ENCODE measurements at regions not wholly inside any gene's neighbourhood (a gene's known extent, or its start where the extent isn't known, plus 50 kb on each side); places are given as distances from the start of the nearest gene placed in this dataset.

DNA sequence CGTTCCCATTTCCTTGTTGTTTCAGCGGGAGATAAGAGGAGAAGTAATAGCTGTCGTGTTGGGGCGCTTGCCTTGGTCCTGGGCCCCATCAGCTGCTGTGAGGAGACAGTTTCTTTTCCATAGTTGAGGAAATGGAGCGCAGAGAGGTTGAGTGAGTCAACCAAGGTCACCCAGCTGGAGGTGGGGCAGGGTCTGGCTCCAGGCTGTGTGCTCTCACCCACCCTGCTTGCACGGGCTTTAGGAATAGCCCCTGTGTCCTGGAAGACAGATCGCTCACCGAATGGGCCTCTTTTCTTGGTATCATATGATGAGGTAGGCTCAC is 165.7 kb upstream of the RTL1 start:
- H4K20me1 ChIP-seq (ENCODE audit: insufficient read depth, low read length) = no peaks in the 10 kb centered on the region
- no peak overlapping the region for H3K9ac ChIP-seq (ENCODE audit: low read depth, low read length)
- no peaks in the 10 kb centered on the region for H3K9me3 ChIP-seq (ENCODE audit: insufficient read depth, low read length, severe bottlenecking)
- no peak overlapping the region for H2AFZ ChIP-seq (ENCODE audit: low read depth, low read length)
- no peak overlapping the region for H3K27ac ChIP-seq (ENCODE audit: low read length)
- no peaks in the 10 kb centered on the region for H3K27me3 ChIP-seq (ENCODE audit: insufficient read depth, low read length, poor library complexity)
- ATAC-seq (ENCODE audit: insufficient read depth, low read depth) = no peak
- no peak for TF ChIP-seq EZH2 (IDR thresholded peaks at IDR 0.05; ENCODE audit: borderline replicate concordance, low read depth, low read length, severe bottlenecking)
- TF ChIP-seq, protein P1, sequence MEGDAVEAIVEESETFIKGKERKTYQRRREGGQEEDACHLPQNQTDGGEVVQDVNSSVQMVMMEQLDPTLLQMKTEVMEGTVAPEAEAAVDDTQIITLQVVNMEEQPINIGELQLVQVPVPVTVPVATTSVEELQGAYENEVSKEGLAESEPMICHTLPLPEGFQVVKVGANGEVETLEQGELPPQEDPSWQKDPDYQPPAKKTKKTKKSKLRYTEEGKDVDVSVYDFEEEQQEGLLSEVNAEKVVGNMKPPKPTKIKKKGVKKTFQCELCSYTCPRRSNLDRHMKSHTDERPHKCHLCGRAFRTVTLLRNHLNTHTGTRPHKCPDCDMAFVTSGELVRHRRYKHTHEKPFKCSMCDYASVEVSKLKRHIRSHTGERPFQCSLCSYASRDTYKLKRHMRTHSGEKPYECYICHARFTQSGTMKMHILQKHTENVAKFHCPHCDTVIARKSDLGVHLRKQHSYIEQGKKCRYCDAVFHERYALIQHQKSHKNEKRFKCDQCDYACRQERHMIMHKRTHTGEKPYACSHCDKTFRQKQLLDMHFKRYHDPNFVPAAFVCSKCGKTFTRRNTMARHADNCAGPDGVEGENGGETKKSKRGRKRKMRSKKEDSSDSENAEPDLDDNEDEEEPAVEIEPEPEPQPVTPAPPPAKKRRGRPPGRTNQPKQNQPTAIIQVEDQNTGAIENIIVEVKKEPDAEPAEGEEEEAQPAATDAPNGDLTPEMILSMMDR (IDR thresholded peaks at IDR 0.05; ENCODE audit: borderline replicate concordance, extremely low read depth, low read length, poor library complexity, severe bottlenecking) = no peak
- H3K4me3 ChIP-seq (ENCODE audit: low read depth in 1 of 2, low read length in 2 of 2) = no peak overlapping the region
- no peaks in the 10 kb centered on the region for H3K79me2 ChIP-seq (ENCODE audit: insufficient read depth, low read length)
- no peaks in the 10 kb centered on the region for H3K4me1 ChIP-seq (ENCODE audit: insufficient read depth, low read length)
- DNase-seq = no peak
- H3K4me2 ChIP-seq (ENCODE audit: insufficient read depth, low read length) = no peak overlapping the region
- no peaks in the 10 kb centered on the region for H3K36me3 ChIP-seq (ENCODE audit: insufficient read depth, low read length)

DNA sequence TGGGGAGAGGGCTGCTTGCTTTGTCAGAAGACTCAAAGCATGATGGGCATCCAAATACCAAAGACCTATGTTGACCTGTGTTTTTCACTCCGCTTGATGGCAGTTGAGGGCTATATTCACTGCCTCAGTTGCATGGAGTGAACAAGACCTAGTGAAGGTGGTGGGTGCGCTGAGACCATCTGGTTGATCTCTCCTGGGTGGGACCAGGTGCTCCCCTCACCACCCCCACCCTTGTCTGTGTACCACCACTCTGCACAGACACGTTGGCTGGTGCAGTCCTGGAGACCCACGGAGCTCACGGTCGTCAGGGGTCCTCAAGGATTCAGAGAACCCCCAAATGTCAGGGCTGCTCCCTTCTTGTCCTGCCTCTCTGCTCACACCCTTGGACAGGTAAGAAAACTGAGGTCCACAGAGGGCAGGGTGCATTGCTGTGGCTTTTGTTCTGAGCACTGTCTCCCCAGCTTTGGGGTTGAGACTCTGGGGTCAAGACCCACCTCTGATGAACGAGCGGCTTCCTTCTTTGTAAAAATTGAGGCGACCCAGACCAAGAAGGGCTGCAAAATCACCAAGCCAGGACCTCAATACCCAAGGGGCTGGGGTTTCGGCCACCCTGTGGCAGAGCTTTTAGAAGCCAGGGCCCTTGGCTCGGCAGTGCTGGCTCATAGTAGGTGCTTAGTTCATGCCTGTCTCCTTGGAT is 166.3 kb upstream of the RTL1 start:
- Histone ChIP-seq H4K20me1 (ENCODE audit: insufficient read depth, low read length) (no peaks in the 10 kb centered on the region), H3K9me3 (ENCODE audit: insufficient read depth, low read length, severe bottlenecking) (no peaks in the 10 kb centered on the region), H3K27me3 (ENCODE audit: insufficient read depth, low read length, poor library complexity) (no peaks in the 10 kb centered on the region), H3K4me2 (ENCODE audit: insufficient read depth, low read length) (no peak overlapping the region), H3K4me1 (ENCODE audit: insufficient read depth, low read length) (no peaks in the 10 kb centered on the region), H3K9ac (ENCODE audit: low read depth, low read length) (no peak overlapping the region), H3K79me2 (ENCODE audit: insufficient read depth, low read length) (no peaks in the 10 kb centered on the region), H3K36me3 (ENCODE audit: insufficient read depth, low read length) (no peaks in the 10 kb centered on the region), H2AFZ (ENCODE audit: low read depth, low read length) (no peak overlapping the region), H3K4me3 (ENCODE audit: low read depth in 1 of 2, low read length in 2 of 2) (no peak overlapping the region), H3K27ac (ENCODE audit: low read length) (no peak overlapping the region)
- DNase-seq = no peak
- TF ChIP-seq EZH2 (IDR thresholded peaks at IDR 0.05; ENCODE audit: borderline replicate concordance, low read depth, low read length, severe bottlenecking) = no peak
- TF ChIP-seq, protein P1 (IDR thresholded peaks at IDR 0.05; ENCODE audit: borderline replicate concordance, extremely low read depth, low read length, poor library complexity, severe bottlenecking) = no peak
- no peak for ATAC-seq (ENCODE audit: insufficient read depth, low read depth)

DNA sequence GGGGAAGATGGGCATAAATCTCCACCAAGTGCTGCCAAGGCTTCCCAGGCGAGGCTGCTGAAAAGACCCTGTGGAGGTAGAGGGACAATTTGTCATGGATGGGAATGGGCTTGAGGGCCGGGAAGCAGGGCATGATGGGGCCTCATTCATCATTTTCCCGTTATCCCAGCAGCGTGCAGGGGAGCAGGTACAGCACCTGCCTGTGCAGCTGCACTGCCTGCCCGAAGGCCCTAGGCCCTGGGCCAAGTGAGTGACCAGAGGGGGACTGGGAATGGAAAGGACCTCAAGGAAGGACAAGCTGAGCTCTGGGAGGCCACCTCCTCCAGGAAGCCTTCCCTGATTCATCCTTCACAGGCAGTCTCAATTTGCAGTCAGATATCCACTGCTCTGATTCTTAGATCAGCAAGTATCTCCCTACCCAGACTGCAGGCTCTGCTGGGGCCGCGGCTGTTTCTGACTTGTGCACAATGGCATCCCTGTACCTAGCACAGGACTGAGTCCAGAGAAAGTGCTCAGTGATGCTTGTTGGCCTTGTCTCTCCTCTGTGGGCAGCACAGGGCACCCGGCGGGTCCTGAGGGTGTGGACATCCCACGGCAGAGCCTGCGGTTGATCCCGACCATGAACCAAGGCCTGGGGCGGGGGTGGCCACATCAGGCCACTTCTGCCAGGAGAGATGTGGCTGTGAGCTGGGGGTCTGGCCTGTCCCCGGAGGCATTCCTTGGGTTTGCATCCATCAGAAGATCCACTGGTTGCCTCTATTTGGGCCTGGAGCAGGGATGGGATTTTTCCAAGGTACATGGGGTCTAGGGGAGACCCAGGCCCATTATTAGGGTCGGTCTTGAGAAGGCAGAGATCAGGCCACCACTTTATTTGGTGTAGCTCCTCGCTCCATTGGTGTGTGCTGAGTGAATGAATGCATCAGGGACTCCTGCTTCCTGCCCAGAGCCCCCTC is 167.3 kb upstream of the RTL1 start:
- no peak for TF ChIP-seq EZH2 (IDR thresholded peaks at IDR 0.05; ENCODE audit: borderline replicate concordance, low read depth, low read length, severe bottlenecking)
- TF ChIP-seq, protein P1 (IDR thresholded peaks at IDR 0.05; ENCODE audit: borderline replicate concordance, extremely low read depth, low read length, poor library complexity, severe bottlenecking) = no peak
- Histone ChIP-seq H3K27ac (ENCODE audit: low read length) (no peak overlapping the region), H3K79me2 (ENCODE audit: insufficient read depth, low read length) (no peaks in the 10 kb centered on the region), H3K4me1 (ENCODE audit: insufficient read depth, low read length) (no peaks in the 10 kb centered on the region), H3K9me3 (ENCODE audit: insufficient read depth, low read length, severe bottlenecking) (no peaks in the 10 kb centered on the region), H3K9ac (ENCODE audit: low read depth, low read length) (no peak overlapping the region), H3K27me3 (ENCODE audit: insufficient read depth, low read length, poor library complexity) (no peaks in the 10 kb centered on the region), H3K4me3 (ENCODE audit: low read depth in 1 of 2, low read length in 2 of 2) (no peak overlapping the region), H3K36me3 (ENCODE audit: insufficient read depth, low read length) (no peaks in the 10 kb centered on the region), H4K20me1 (ENCODE audit: insufficient read depth, low read length) (no peaks in the 10 kb centered on the region), H2AFZ (ENCODE audit: low read depth, low read length) (no peak overlapping the region), H3K4me2 (ENCODE audit: insufficient read depth, low read length) (no peak overlapping the region)
- DNase-seq (no peak), ATAC-seq (ENCODE audit: insufficient read depth, low read depth) (no peak)
